HG03521 (cell line): ENCODE measurements at regions not wholly inside any gene's neighbourhood (a gene's known extent, or its start where the extent isn't known, plus 50 kb on each side); places are given as distances from the start of the nearest gene placed in this dataset.
"Not testable (repeated sequence)": the region's sequence is repeated elsewhere in the genome, so short reads cannot be mapped to it uniquely, and the experiment has no call there.

Experiments
- ATAC-seq: cut with Tn5 transposase; IDR thresholded peaks from one replicate; pipeline ENCODE4 v1.9.1; 2021; ENCODE audit warnings: mild to moderate bottlenecking, moderate library complexity; ENCODE audit not compliant: unreplicated experiment

DNA sequence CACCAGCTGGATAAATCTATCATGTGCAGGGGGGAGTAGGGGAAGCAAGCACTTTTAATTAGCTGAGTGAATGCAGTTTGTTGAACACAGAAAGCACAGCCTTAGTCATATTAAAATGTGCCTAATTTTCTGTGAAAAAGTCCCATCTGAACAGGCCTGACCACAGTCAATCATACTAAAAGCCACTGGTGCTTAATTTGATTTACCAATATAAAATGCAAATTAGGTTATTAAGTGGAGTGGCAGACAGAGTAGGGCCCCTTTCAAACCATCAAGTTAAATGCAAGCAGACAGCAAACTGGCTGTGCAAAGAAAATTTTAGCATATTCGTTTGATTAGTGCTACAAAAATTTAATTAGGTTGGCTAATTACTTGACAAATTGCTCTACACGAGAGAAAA is 176.1 kb downstream of the ISL1 start:
- ATAC-seq = no peak

DNA sequence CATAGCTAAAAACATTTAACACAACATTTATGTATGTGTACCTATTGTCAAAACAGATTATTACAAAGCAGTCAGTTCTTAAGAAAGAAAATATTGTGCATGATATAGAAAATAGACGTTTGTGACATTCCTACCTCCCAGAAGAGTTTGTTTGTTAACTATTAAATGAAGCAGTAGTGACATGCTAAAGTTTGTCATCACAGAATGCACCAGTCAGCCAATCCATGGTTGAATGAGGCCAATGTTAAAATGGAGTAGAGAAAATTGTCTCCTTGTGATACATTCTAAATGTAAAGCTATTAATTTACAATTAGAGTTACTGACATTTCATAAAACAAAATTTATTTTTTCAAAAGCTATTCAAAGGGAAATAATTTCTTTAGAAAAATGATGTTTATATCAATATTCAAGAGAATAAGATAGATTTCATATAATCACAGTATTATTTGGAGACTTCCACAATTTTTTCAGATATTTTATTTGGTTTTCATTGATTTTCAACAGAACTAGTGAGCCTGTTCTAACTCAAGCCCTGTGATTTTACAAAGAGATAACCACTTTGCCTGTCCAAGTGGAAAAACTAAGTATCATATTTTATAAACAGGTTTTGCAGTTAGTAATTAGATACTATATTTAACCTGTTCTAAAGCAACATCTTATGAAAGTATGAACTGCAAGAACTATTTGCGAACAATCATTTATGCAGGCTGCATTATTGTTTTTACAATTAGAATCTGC is 176.8 kb downstream of the ISL1 start:
- no peak for ATAC-seq

DNA sequence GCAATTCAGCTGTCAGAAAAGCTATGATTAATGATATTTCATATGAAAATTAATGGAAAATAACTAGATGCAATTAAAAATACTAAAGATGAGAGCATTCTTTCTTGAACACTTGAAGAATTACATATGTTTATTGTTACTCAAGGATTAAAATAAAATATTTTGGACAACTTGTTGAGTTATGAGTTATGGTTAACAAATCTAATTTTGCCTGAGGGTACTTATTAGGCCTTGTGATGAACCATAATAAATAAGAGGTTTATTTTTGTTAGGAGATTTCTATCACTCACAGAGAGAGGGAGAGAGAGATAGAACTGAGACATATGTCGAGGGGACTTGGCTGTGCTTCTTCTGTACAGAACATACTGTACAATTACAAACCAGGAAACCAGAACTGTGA is 183.7 kb downstream of the ISL1 start:
- no peak for ATAC-seq

DNA sequence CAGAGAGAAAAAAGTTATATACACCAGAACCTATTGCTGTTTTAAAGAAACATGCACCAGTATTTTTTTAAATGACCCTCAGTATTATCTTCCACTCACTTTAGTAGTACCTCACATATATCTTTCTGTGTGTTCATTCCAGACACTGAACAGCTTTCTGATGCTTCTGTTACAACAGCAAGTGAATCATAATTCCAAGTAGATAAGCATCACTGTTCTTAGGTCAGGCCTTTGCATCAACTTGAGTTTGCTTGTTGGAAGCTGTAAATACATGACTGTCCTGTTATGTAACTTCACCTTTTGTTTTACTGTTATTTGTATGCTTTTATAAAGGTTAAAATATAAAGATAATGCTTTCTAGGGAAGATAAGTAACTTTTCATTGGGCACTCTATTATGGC is 184.4 kb downstream of the ISL1 start:
- ATAC-seq = no peak

DNA sequence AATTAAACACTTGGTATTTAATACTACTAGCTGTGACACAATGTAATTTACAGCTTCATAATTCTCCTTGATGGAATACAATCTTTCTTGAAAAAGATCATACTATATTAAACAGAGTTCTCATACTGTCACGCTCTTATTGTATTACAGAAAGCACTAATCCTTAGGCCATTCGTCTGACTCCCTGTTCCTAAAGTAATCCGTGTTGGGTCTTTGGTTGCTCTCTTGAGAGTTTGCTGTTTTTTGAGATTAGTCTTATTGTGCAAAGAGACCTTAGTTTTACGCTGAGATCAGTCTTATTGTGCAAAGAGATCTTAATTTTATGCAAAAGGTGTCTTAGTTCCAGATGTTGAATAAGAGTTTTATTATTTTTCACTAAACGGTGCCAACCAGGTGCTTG is 190.6 kb downstream of the ISL1 start:
- ATAC-seq = no peak

DNA sequence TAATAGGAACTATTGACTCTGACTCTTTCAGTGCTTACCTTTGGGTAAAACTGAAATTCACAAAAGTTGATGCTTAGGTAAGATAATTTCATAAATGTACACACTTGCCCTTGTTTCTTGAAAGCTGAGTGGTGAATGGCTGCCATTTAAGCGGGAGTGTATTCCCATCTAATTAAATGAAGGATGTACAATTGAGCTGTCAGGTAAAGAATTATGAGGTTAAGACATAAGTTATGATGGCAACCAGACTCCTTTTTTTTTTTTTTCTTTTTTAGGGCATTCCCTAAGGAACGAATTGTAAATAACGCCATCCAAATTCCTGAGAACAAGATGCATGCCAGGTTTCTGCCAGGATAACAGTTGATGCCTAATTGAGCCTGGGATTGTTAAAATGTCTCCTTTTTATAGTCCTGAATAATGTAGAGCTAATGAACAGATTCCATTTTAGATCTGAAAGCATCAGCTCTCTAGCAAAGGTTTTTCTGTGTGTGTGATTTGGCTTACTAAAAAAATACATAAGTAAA is 199.7 kb downstream of the ISL1 start:
- ATAC-seq = no peak

DNA sequence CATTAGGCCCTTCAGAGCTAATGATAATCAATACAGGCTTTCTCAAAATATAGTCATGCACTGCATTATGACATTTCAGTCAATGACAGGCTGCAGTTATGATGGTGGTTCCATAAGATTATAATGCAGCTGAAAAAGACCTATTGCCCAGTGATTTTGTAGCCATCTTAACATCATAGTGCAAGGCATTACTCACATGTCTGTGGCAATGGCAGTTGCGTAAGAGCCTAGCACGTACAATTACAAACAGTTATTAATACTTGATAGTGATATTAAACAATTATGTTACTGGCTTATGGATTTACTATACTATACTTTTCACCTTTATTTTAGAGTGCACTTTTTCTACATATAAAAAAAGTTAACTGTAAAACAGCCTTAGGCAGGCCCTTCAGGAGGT is 214.8 kb downstream of the ISL1 start:
- ATAC-seq = no peak

DNA sequence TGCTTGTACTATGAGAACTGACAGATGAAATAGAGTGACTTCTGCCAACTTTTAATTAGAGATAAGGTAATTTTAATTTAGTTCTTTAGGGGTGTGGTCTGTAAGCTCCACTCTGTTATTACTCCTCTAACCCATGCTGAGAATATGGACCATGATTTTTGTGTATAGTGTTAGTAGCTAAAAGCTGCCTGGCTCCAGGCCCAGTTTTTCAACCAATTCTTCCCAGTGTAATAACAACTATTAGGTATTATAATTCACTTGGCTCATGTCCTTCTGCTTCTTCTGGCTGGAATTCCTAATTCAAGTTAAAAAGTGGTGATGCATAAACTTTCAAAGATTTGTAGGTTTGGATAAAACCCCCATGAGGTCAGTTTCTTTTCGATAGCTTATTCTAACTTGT is 216.3 kb downstream of the ISL1 start:
- no peak for ATAC-seq

DNA sequence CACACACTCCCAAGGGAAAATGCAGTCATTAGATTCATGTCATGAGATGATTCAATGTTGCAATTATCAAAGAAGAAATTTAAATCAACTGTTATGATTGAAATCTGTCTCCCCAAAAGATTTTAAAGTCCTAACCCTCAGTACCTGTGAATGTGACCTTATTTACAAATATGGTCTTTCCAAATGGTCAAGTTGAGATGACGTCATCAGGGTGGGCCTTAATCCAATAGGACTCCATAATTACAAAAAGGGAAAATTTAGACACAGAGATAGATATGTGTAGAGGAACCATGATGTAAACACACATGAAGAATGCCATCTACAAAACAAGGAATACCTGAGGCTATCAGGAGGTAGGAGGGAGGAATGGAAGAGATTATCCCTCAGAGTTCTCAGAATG is 221.1 kb downstream of the ISL1 start:
- no peak for ATAC-seq

DNA sequence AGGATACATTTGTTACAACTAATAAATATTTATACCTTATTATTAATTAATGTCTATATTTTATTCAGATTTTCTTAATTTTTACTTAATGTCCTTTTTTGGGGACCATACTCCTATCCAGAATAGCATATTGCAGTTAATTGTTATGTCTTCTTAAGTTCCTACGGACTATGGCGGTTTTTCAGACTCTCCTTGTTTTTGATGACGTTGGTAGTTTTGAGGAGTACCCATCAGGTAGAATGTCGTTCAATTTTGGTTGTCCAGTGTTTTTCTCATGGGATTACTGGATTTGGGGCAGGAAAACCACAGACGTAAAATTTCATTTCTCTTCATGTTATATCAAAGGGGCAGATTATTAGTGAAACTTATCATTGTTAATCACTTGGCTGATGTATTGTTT is 223.7 kb downstream of the ISL1 start:
- no peak for ATAC-seq

DNA sequence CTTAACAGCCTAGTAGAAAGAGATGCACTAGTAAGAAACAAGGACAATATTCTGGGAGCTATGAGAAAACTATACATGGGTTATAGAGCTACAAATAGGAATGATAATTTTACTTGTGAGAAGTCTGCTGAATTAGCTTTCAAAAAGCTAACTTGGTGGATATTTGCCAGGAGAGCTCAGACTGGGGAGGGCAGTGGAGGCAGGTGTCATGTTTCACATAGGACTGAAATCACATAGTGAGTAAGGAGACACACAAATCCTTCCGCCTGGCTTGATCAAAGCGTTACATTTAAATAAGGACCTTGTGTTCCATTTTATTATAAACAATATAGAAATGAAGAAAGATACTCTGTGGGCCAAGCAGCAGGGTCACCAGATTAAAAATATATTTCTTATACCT is 235.0 kb downstream of the ISL1 start:
- no peak for ATAC-seq

DNA sequence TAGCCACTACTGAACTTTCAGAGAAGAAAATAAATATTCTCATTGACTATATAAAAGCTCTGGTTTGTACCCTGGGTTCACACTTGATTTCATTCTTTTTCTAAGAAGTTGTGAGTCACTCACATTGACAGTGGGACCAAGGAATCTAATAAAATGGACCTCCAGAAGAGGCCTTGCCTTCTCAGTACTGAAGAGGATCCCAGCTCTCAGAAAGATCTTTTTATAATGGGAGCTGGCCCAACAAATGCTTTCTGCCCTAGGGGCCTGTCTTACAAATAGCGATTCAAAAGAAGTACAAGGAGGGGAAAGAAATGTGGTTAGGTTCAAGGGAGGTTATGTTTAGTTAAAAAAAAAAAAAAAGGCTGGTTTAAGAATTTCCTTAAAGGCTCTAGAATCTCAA is 237.9 kb downstream of the ISL1 start:
- no peak for ATAC-seq

DNA sequence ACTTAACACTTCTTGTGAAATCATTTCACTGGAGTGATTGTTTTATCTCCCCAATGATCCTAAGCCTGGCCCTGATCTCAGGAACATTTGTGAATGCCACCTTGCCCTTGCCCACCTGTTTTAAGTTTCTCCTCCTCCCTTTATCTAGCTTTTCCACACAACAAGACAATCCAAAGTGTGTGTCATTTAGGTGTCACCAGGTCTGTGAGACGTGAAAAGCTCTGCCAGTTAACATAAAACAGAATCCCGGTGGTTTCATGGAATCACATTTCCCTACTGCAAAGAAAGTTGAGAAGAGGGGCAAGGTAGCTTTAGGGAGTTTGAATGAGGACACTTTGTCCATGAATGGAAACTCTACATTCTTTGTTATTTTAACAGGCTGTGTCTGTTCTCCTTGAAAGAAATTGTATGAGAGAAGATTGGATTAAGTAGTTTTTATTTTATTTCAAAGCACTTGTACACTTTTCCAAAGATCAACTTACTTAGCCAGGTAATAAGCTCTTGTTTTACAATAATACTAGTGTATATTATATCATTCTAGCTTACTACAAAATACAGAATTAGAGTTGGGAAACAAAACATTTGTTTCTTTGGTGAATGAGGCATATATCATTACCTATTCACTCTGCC is 239.0 kb downstream of the ISL1 start:
- no peak for ATAC-seq

DNA sequence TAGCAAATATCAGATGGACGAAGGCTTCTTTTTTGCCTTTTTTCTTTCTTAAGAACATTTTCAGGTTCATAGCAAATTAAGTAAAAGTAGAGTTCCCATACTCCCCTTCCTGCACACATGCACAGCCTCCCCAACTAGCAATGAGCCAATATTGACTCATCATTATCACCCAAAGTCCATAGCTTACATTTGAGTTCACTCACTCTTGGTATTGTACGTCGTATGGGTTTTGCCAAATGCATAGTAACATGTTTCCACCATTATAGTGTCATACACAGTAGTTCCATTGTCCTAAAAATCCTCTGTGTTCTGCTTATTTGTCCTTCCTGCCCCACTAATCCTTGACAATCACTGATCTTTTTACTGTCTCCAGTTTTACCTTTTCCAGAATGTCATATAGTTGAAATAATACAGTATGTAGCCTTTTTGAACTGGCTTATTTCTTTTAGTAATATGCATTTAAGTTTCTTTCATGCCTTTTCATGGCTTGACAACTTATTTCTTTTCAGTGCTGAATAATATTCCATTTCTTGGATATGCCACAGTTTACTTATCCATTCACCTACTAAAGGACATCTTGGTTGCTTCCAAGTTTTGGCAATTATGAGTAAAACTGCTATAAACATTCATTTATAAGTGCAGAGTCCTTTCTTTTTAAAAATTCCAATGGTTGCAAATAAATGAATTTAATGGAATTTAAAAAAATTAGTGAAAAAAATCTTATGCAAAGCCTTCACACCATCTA is 242.1 kb downstream of the ISL1 start:
- no peak for ATAC-seq

DNA sequence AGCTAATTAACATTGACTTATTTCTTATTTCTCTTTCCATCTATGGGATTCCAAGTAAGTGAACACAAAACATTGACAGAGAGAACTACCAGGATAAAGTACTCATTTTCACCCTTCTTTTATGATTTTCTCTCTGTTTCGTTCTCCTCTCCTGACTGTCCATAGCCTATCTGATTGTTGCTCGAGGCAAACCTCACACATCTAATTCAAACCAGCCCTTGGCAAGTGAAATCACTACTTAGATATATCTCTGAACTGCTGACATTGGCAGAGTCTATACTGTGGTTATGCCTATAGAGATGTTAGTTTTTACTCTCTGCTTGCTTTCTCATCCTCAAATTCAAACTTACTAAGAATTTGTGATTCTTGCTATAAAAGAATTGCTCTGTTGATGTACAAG is 248.8 kb downstream of the ISL1 start:
- ATAC-seq = no peak

DNA sequence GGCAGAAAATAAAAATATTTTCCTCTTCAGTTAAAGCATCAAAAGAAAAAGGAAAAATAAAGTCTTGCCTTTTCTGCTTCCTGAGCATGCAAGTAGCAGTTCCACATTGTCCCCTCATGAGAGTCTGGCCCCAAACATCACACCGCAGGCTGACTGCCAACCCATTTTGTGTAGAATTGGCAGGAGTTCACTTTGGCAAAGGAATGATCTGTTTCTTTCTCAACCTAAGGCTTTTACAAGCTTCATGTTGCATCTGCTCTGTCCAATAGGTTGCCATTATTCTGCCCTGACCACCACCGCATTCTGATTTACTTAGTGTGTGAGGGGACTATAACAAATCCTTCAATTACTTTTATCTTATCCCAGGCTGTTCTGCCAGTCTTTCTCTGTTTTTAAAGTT is 249.5 kb downstream of the ISL1 start:
- ATAC-seq = no peak

DNA sequence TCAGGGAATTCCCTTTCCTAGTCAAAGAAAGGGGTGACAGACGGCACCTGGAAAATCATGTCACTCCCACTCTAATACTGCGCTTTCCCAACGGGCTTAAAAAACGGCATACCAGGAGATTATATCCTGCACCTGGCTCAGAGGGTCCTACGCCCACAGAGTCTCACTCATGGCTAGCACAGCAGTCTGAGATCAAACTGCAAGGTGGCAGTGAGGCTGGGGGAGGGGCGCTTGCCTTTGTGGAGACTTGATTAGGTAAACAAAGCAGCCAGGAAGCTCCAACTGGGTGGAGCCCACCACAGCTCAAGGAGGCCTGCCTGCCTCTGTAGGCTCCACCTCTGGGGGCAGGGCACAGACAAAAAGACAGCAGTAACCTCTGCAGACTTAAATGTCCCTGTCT is 253.7 kb downstream of the ISL1 start:
- ATAC-seq = not testable (repeated sequence)

DNA sequence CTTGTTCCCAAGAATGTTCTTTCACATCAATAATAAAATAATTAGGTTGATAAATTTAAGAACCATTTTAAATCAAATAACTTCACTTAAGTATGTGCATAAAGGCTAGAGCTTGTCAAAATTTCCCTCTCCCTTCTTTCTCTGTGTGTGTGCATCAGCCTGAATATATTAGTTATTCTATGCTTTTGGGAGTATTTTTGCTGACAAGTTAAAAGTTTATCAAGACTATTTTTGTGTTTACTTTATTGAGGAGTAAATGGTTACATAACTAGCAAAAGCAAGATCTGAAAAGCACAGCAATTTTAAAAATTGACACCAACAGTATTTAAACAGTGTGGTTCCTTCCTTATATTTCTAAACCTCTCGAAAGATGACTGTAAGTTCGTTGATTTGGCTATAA is 261.7 kb downstream of the ISL1 start:
- ATAC-seq = no peak

DNA sequence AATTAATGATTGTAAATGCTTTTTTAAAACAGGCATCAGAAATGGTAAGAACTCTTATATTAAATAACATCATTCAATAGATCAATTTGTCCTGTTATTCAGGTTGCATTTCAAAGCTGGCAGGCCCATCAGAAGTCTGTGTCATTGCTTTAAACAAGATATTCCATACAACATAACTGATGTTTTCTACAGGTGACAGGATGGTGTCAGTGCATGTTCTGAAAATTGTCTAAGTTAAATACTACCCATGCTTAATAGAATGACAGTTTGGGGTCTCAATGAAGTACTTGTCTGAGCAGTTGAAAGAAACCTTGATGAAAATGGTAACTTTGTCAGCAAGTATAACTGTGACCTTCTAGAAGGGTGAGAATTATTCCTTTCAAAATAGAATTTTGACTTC is 263.2 kb downstream of the ISL1 start:
- no peak for ATAC-seq

DNA sequence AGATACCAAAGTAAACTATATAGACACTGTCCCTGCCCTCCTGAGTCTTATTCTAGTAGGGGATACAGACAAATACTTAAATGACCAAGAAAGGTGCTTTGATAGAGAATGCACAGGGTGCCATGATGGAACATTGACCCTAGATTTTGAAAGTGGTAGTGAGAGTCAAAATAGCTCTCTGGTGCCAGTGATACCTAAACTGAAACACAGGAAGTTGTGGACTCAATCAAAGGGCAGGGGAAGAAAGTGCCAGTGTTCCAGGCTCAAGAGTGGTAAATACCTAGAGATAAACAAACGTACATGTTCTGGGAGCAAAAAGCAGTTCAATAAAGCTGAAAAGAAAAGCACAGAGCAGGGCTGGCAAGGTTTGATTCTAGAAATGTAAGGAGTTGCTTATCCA is 267.6 kb downstream of the ISL1 start:
- ATAC-seq = no peak

DNA sequence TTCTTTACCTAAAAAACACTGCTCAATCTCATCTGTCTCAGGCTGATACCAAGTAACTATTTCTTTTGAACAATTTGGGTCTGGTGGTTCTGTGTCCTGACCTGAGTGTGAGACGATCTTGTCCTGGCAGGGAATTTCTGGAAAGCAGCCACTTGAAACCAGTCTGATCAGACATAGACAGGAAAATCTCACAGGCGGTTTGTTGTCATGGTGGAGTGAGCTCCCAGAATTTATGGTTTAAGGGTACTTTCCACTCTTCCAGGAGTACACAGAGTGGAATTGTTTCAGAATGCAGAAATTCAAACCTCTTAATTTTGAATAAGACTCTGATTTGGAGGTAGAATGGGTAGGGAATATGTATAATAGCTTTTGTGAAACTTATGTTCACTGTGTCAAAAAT is 268.2 kb downstream of the ISL1 start:
- ATAC-seq = no peak

DNA sequence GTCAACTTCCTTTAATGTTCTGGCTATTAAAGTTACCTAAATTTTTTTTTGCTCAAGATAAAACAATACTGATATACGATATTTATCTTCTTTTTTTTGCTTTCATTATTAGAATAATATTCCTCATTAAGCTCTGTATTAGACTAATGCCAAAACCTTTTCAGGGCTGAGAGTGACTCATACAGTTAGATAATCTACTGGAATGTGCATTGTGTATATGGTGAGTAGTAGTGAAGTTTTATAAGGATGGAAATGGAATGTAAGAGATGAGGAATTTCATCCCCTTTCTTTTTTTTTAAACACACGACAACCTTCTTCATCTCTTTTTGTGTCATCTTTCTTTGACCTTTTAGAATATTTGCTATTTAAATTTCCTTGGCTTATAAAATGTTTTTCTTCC is 268.6 kb downstream of the ISL1 start:
- no peak for ATAC-seq
